ENCODE measurements at regions not wholly inside any gene's neighbourhood (a gene's known extent, or its start where the extent isn't known, plus 50 kb on each side); places are given as distances from the start of the nearest gene placed in this dataset.

GRCh38 chr5:92394936-92395335, 1011.8 kb upstream of the ARRDC3 start:
- no peak for TF ChIP-seq CTCF (IDR thresholded peaks at IDR 0.05; ENCODE audit: control insufficient read depth, insufficient read depth, low read depth, low read length, missing control alignments)
- DNase-seq (ENCODE audit: low read depth), result no peak
- no peak overlapping the region for H3K4me3 ChIP-seq (ENCODE audit: control insufficient read depth, low read depth, low read length)

GRCh38 chr5:92390657-92391056, 1007.5 kb upstream of the ARRDC3 start:
- no peak for DNase-seq (ENCODE audit: low read depth)
- no peak for TF ChIP-seq CTCF (IDR thresholded peaks at IDR 0.05; ENCODE audit: control insufficient read depth, insufficient read depth, low read depth, low read length, missing control alignments)
- H3K4me3 ChIP-seq (ENCODE audit: control insufficient read depth, low read depth, low read length), result no peak overlapping the region

- TF ChIP-seq CTCF (IDR thresholded peaks at IDR 0.05; ENCODE audit: control insufficient read depth, insufficient read depth, low read depth, low read length, missing control alignments), result no peak
- no peak overlapping the region for H3K4me3 ChIP-seq (ENCODE audit: control insufficient read depth, low read depth, low read length)
- no peak for DNase-seq (ENCODE audit: low read depth)
These were observed 997.1 kb upstream of the ARRDC3 start for GRCh38 chr5:92380069-92380770.

- no peak for DNase-seq (ENCODE audit: low read depth)
- no peak for TF ChIP-seq CTCF (IDR thresholded peaks at IDR 0.05; ENCODE audit: control insufficient read depth, insufficient read depth, low read depth, low read length, missing control alignments)
- H3K4me3 ChIP-seq (ENCODE audit: control insufficient read depth, low read depth, low read length), result no peak overlapping the region
These were observed 996.0 kb upstream of the ARRDC3 start for GRCh38 chr5:92378966-92379611.

- no peak for DNase-seq (ENCODE audit: low read depth)
- no peak overlapping the region for H3K4me3 ChIP-seq (ENCODE audit: control insufficient read depth, low read depth, low read length)
- TF ChIP-seq CTCF (IDR thresholded peaks at IDR 0.05; ENCODE audit: control insufficient read depth, insufficient read depth, low read depth, low read length, missing control alignments), result no peak
These were observed 991.7 kb upstream of the ARRDC3 start for GRCh38 chr5:92374859-92375258.

- no peak for TF ChIP-seq CTCF (IDR thresholded peaks at IDR 0.05; ENCODE audit: control insufficient read depth, insufficient read depth, low read depth, low read length, missing control alignments)
- H3K4me3 ChIP-seq (ENCODE audit: control insufficient read depth, low read depth, low read length), result no peak overlapping the region
- DNase-seq (ENCODE audit: low read depth), result no peak
These were observed 989.6 kb upstream of the ARRDC3 start for GRCh38 chr5:92372766-92373165.

All from AG09309 (cell line).